ENCODE measurements at regions not wholly inside any gene's neighbourhood (a gene's known extent, or its start where the extent isn't known, plus 50 kb on each side); places are given as distances from the start of the nearest gene placed in this dataset.

GRCh38 chr10:131553581-131553980 is 242.1 kb upstream of the TCERG1L start:
- DNase-seq (ENCODE audit: low spot score): no peak
- Histone ChIP-seq H3K27ac (ENCODE audit: low read depth, low read length, poor library complexity, severe bottlenecking) (no peak overlapping the region), H3K27me3 (replicated peaks; ENCODE audit: insufficient read depth, low read depth, low read length, poor library complexity) (peaks cover 11% of the 10 kb centered on the region), H3K36me3 (ENCODE audit: insufficient read depth, low read length, poor library complexity, severe bottlenecking) (no peaks in the 10 kb centered on the region), H3K4me1 (ENCODE audit: insufficient read depth, low read length, poor library complexity, severe bottlenecking) (no peaks in the 10 kb centered on the region), H3K9me3 (ENCODE audit: low read depth, low read length, poor library complexity, severe bottlenecking) (no peaks in the 10 kb centered on the region), H3K4me3 (ENCODE audit: low read depth, low read length, poor library complexity, severe bottlenecking) (no peak overlapping the region)
- ChIA-PET CTCF (interaction anchor here (0.6 kb wide), 1 partner anchor 320 kb away, joined by 3 read pairs; no protein-coding TSS in a partner anchor), POLR2A (ENCODE audit: low non-redundant PET) (no interaction called here)
- TF ChIP-seq, protein P1, sequence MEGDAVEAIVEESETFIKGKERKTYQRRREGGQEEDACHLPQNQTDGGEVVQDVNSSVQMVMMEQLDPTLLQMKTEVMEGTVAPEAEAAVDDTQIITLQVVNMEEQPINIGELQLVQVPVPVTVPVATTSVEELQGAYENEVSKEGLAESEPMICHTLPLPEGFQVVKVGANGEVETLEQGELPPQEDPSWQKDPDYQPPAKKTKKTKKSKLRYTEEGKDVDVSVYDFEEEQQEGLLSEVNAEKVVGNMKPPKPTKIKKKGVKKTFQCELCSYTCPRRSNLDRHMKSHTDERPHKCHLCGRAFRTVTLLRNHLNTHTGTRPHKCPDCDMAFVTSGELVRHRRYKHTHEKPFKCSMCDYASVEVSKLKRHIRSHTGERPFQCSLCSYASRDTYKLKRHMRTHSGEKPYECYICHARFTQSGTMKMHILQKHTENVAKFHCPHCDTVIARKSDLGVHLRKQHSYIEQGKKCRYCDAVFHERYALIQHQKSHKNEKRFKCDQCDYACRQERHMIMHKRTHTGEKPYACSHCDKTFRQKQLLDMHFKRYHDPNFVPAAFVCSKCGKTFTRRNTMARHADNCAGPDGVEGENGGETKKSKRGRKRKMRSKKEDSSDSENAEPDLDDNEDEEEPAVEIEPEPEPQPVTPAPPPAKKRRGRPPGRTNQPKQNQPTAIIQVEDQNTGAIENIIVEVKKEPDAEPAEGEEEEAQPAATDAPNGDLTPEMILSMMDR (conservative IDR thresholded peaks at IDR 0.05; ENCODE audit: low read depth, low read length): no peak
- TF ChIP-seq EZH2 (IDR thresholded peaks at IDR 0.05; ENCODE audit: borderline replicate concordance, low read depth, low read length, poor library complexity, severe bottlenecking): no peak
- no TSS peak for BruUV-seq (replicated peaks)
- intact Hi-C loops (cut with micrococcal nuclease; ENCODE audit: unreplicated experiment): no loop called here

GRCh38 chr10:131554821-131555220 is 243.3 kb upstream of the TCERG1L start:
- no peaks in the 10 kb centered on the region for H3K9me3 ChIP-seq (ENCODE audit: low read depth, low read length, poor library complexity, severe bottlenecking)
- no peaks in the 10 kb centered on the region for H3K36me3 ChIP-seq (ENCODE audit: insufficient read depth, low read length, poor library complexity, severe bottlenecking)
- H3K27me3 ChIP-seq (replicated peaks; ENCODE audit: insufficient read depth, low read depth, low read length, poor library complexity): peaks cover 7% of the 10 kb centered on the region
- BruUV-seq (replicated peaks): no TSS peak
- no peak for TF ChIP-seq EZH2 (IDR thresholded peaks at IDR 0.05; ENCODE audit: borderline replicate concordance, low read depth, low read length, poor library complexity, severe bottlenecking)
- TF ChIP-seq, protein P1 (conservative IDR thresholded peaks at IDR 0.05; ENCODE audit: low read depth, low read length): no peak
- no peak overlapping the region for H3K27ac ChIP-seq (ENCODE audit: low read depth, low read length, poor library complexity, severe bottlenecking)
- intact Hi-C loops (cut with micrococcal nuclease; ENCODE audit: unreplicated experiment): no loop called here
- H3K4me1 ChIP-seq (ENCODE audit: insufficient read depth, low read length, poor library complexity, severe bottlenecking): no peaks in the 10 kb centered on the region
- ChIA-PET CTCF (no interaction called here), POLR2A (ENCODE audit: low non-redundant PET) (no interaction called here)
- no peak overlapping the region for H3K4me3 ChIP-seq (ENCODE audit: low read depth, low read length, poor library complexity, severe bottlenecking)
- DNase-seq (ENCODE audit: low spot score): no peak

DNA sequence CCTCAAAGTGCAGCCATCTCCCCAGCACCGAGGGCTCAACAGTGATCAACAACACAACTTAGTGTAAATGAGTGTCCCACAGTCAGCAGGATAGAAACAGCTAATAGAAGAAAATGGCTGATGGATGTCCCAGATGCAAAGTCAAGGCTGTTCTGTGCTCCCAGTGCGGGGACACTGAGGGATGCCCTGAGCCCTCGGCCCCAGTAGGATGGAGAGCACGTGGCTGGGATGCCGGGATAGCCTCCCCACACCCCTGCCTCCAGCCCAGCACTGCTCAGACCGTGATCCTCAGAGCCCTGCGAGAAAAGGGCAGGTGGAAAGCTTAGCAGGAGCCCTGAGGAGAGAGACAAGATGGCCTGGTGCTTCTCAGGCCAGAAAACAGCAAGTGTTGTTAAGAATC is 243.9 kb upstream of the TCERG1L start:
- H3K9me3 ChIP-seq (ENCODE audit: low read depth, low read length, poor library complexity, severe bottlenecking): no peaks in the 10 kb centered on the region
- no peak overlapping the region for H3K4me3 ChIP-seq (ENCODE audit: low read depth, low read length, poor library complexity, severe bottlenecking)
- no TSS peak for BruUV-seq (replicated peaks)
- no peak overlapping the region for H3K27ac ChIP-seq (ENCODE audit: low read depth, low read length, poor library complexity, severe bottlenecking)
- no peaks in the 10 kb centered on the region for H3K4me1 ChIP-seq (ENCODE audit: insufficient read depth, low read length, poor library complexity, severe bottlenecking)
- ChIA-PET CTCF (no interaction called here), POLR2A (ENCODE audit: low non-redundant PET) (no interaction called here)
- intact Hi-C loops (cut with micrococcal nuclease; ENCODE audit: unreplicated experiment): no loop called here
- no peak for DNase-seq (ENCODE audit: low spot score)
- H3K27me3 ChIP-seq (replicated peaks; ENCODE audit: insufficient read depth, low read depth, low read length, poor library complexity): peaks cover 7% of the 10 kb centered on the region
- H3K36me3 ChIP-seq (ENCODE audit: insufficient read depth, low read length, poor library complexity, severe bottlenecking): no peaks in the 10 kb centered on the region
- TF ChIP-seq, protein P1 (conservative IDR thresholded peaks at IDR 0.05; ENCODE audit: low read depth, low read length): no peak
- no peak for TF ChIP-seq EZH2 (IDR thresholded peaks at IDR 0.05; ENCODE audit: borderline replicate concordance, low read depth, low read length, poor library complexity, severe bottlenecking)
